Endothelial cell of hepatic sinusoid (primary cell): ENCODE measurements at regions not wholly inside any gene's neighbourhood (a gene's known extent, or its start where the extent isn't known, plus 50 kb on each side); places are given as distances from the start of the nearest gene placed in this dataset.

Experiments
- in situ Hi-C: cut with HindIII; loops from 2 replicates; pipeline ENCODE4 v1.10.0; 2017; ENCODE audit warnings: low sequenced_read_pairs

GRCh38 chr13:85742355-85742754 is 56.9 kb downstream of the SLITRK6 start:
- in situ Hi-C loops = no loop called here

GRCh38 chr13:85741017-85741416 is 58.2 kb downstream of the SLITRK6 start:
- in situ Hi-C loops = no loop called here

- in situ Hi-C loops = no loop called here
Observed at GRCh38 chr13:85738696-85739320, 60.4 kb downstream of the SLITRK6 start.

GRCh38 chr13:85737952-85738351 is 61.3 kb downstream of the SLITRK6 start:
- in situ Hi-C loops = no loop called here

- in situ Hi-C loops = no loop called here
Observed at GRCh38 chr13:85729296-85729695, 69.9 kb downstream of the SLITRK6 start.

- in situ Hi-C loops = no loop called here
Observed at GRCh38 chr13:85728811-85729210, 70.4 kb downstream of the SLITRK6 start.

GRCh38 chr13:85725433-85725832 is 73.8 kb downstream of the SLITRK6 start:
- in situ Hi-C loops = no loop called here

- in situ Hi-C loops = no loop called here
Observed at GRCh38 chr13:85724546-85725432, 74.4 kb downstream of the SLITRK6 start.

GRCh38 chr13:85719749-85720148 is 79.5 kb downstream of the SLITRK6 start:
- in situ Hi-C loops = no loop called here

GRCh38 chr13:85717921-85718320 is 81.3 kb downstream of the SLITRK6 start:
- in situ Hi-C loops = no loop called here

- in situ Hi-C loops = no loop called here
Observed at GRCh38 chr13:85710545-85710944, 88.7 kb downstream of the SLITRK6 start.

GRCh38 chr13:85709721-85710120 is 89.5 kb downstream of the SLITRK6 start:
- in situ Hi-C loops = no loop called here

- in situ Hi-C loops = no loop called here
Observed at GRCh38 chr13:85709072-85709471, 90.1 kb downstream of the SLITRK6 start.

- in situ Hi-C loops = no loop called here
Observed at GRCh38 chr13:85700906-85701305, 98.3 kb downstream of the SLITRK6 start.

- in situ Hi-C loops = no loop called here
Observed at GRCh38 chr13:85698256-85698655, 101.0 kb downstream of the SLITRK6 start.

- in situ Hi-C loops = no loop called here
Observed at GRCh38 chr13:85694992-85695391, 104.2 kb downstream of the SLITRK6 start.

GRCh38 chr13:85693889-85694511 is 105.2 kb downstream of the SLITRK6 start:
- in situ Hi-C loops = no loop called here

- in situ Hi-C loops = no loop called here
Observed at GRCh38 chr13:85690368-85690767, 108.9 kb downstream of the SLITRK6 start.

- in situ Hi-C loops = no loop called here
Observed at GRCh38 chr13:85685436-85685835, 113.8 kb downstream of the SLITRK6 start.

- in situ Hi-C loops = no loop called here
Observed at GRCh38 chr13:85675151-85675907, 123.9 kb downstream of the SLITRK6 start.

GRCh38 chr13:85671336-85671735 is 127.9 kb downstream of the SLITRK6 start:
- in situ Hi-C loops = no loop called here
